Adrenal gland (tissue), 5 donors: ENCODE measurements at regions not wholly inside any gene's neighbourhood (a gene's known extent, or its start where the extent isn't known, plus 50 kb on each side); places are given as distances from the start of the nearest gene placed in this dataset.
"Not testable (repeated sequence)": the region's sequence is repeated elsewhere in the genome, so short reads cannot be mapped to it uniquely, and the experiment has no call there.

Experiments
- CTCF ChIP-seq, 6 experiments: fragments of 450-650 bp in 4 of 6; fragments of 200-600 bp in 2 of 6; sonication (generic) in 1 of 6; IDR thresholded peaks; 1 replicate in 5 of 6; 2 replicates in 1 of 6; pipeline versions ENCODE4 v1.5.1 to v1.8.0; 2016 to 2021; ENCODE audit warnings: antibody characterized with exemption in 6 of 6, mild to moderate bottlenecking in 2 of 6, moderate library complexity in 1 of 6
- POLR2A ChIP-seq, 2 donors: fragments of 450-650 bp; IDR thresholded peaks; one replicate each; pipeline ENCODE4 v1.6.1; 2017; ENCODE audit warnings: antibody characterized with exemption in 2 of 2, mild to moderate bottlenecking in 2 of 2, moderate library complexity in 1 of 2
- donor health status: DM: no; HTN: no; CAD: no.

DNA sequence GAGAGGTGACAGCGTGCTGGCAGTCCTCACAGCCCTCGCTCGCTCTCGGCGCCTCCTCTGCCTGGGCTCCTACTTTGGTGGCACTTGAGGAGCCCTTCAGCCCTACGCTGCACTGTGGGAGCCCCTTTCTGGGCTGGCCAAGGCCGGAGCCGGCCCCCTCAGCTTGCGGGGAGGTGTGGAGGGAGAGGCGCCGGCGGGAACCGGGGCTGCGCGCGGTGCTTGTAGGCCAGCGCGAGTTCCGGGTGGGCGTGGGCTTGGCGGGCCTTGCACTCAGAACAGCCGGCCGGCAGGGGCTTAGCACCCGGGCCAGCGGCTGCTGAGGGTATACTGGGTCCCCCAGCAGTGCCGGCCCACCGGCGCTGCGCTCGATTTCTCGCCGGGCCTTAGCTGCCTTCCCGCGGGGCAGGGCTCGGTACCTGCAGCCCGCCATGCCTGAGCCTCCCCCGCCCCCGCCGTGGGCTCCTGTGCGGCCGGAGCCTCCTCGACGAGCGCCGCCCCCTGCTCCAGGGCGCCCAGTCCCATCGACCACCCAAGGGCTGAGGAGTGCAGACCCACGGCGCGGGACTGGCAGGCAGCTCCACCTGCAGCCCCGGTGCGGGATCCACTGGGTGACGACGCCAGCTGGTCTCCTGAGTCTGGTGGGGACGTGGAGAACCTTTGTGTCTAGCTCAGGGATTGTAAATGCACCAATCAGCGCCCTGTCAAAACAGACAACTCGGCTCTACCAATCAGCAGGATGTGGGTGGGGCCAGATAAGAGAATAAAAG, 661.0 kb downstream of the ETNK1 start:
- not testable (repeated sequence) for TF ChIP-seq CTCF, POLR2A (IDR thresholded peaks at IDR 0.05)
